A549 (cell line): ENCODE measurements at regions not wholly inside any gene's neighbourhood (a gene's known extent, or its start where the extent isn't known, plus 50 kb on each side); places are given as distances from the start of the nearest gene placed in this dataset.
"Not testable (repeated sequence)": the region's sequence is repeated elsewhere in the genome, so short reads cannot be mapped to it uniquely, and the experiment has no call there.

Experiments used
- CBX2 ChIP-seq: fragments of 200-600 bp; sonication (generic); IDR thresholded peaks from 2 replicates; pipeline ENCODE4 v1.6.1; 2016; ENCODE audit warnings: low read depth, mild to moderate bottlenecking, borderline replicate concordance
- CBX8 ChIP-seq: fragments of 200-600 bp; sonication (generic); IDR thresholded peaks from 2 replicates; pipeline ENCODE4 v1.6.1; 2016
- CTCF ChIP-seq: fragments of >200 bp; sonication (Bioruptor Twin); formaldehyde crosslinking; IDR thresholded peaks from 3 replicates; pipeline ENCODE4 v1.5.1; 2016
- EP300 ChIP-seq, 2 experiments: fragments of >200 bp; sonication (Bioruptor Twin); formaldehyde crosslinking; IDR thresholded peaks; 2 replicates in 1 of 2; 3 replicates in 1 of 2; pipeline ENCODE4 v1.6.1; 2016 to 2017
- JUN ChIP-seq, 2 experiments: fragments of >200 bp; sonication (Bioruptor Twin); formaldehyde crosslinking; IDR thresholded peaks; 2 replicates in 1 of 2; 3 replicates in 1 of 2; pipeline ENCODE4 v1.6.1; 2016 to 2017
- MAFK ChIP-seq: fragments of 450-650 bp; IDR thresholded peaks from 2 replicates; pipeline ENCODE4 v1.6.1; 2014; ENCODE audit not compliant: partially characterized antibody
- MYC ChIP-seq: IDR thresholded peaks from 2 replicates; pipeline ENCODE4 v1.6.1; 2012; ENCODE audit warnings: mild to moderate bottlenecking, inconsistent platforms, low read length, improper control_type of control experiment, borderline replicate concordance
- NR3C1 ChIP-seq: fragments of >200 bp; sonication (Bioruptor Twin); formaldehyde crosslinking; IDR thresholded peaks from 3 replicates; pipeline ENCODE4 v1.6.1; 2017
- POLR2A ChIP-seq: IDR thresholded peaks from 2 replicates; pipeline ENCODE4 v1.6.1; 2012; ENCODE audit warnings: mild to moderate bottlenecking, low read length
- SMC3 ChIP-seq: fragments of >200 bp; sonication (Bioruptor Twin); formaldehyde crosslinking; IDR thresholded peaks from 3 replicates; pipeline ENCODE4 v1.6.1; 2018; ENCODE audit warnings: inconsistent platforms
- ZFP36 ChIP-seq: fragments of 450-650 bp; IDR thresholded peaks from 2 replicates; pipeline ENCODE4 v1.6.1; 2014; ENCODE audit warnings: borderline replicate concordance; ENCODE audit not compliant: partially characterized antibody
- ZSCAN20 ChIP-seq: fragments of 250-450 bp; sonication (Bioruptor Pico); IDR thresholded peaks from 2 replicates; pipeline ENCODE4 v1.8.0; 2022; ENCODE audit warnings: mild to moderate bottlenecking, moderate library complexity
- TF ChIP-seq, protein P1 (sequence below): IDR thresholded peaks from 2 replicates; pipeline ENCODE4 v1.6.1; 2012; ENCODE audit warnings: low read depth, borderline replicate concordance

GRCh38 chr16:9349373-9349960 is 258.0 kb downstream of the HAPSTR1 start:
- not testable (repeated sequence) for TF ChIP-seq CTCF; EP300 (IDR thresholded peaks at IDR 0.05); POLR2A; MYC; MAFK; NR3C1; CBX8; CBX2; ZSCAN20 (CRISPR knock-in tag); ZFP36; JUN (IDR thresholded peaks at IDR 0.05); SMC3
- TF ChIP-seq, protein P1, sequence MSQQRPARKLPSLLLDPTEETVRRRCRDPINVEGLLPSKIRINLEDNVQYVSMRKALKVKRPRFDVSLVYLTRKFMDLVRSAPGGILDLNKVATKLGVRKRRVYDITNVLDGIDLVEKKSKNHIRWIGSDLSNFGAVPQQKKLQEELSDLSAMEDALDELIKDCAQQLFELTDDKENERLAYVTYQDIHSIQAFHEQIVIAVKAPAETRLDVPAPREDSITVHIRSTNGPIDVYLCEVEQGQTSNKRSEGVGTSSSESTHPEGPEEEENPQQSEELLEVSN, result not testable (repeated sequence)
